MV-4-11 (cell line): ENCODE measurements at regions not wholly inside any gene's neighbourhood (a gene's known extent, or its start where the extent isn't known, plus 50 kb on each side); places are given as distances from the start of the nearest gene placed in this dataset.
"Not testable (repeated sequence)": the region's sequence is repeated elsewhere in the genome, so short reads cannot be mapped to it uniquely, and the experiment has no call there.

Experiments
- DNase-seq: peaks from one replicate; lab custom pipeline; 2025; lab: John Stamatoyannopoulos, UW

DNA sequence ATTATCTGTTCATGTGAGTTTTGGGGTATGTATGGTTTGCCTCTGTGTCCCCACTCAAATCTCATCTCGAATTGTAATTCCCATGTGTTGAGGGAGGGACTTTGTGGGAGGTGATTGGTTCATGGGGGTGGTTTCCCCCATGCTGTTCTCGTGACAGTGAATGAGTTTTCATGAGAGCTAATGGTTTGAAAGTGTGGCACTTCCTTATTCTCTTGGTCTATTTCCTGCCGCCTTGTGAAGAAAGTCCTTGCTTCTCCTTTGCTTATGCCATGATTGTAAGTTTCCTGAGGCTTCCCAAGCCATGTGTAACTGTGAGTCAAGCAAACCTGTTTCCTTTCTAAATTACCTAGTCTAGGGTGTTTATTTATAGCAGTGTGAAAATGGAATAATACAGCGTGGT is 128.1 kb upstream of the HS3ST4 start:
- DNase-seq = peak; percentile 18

DNA sequence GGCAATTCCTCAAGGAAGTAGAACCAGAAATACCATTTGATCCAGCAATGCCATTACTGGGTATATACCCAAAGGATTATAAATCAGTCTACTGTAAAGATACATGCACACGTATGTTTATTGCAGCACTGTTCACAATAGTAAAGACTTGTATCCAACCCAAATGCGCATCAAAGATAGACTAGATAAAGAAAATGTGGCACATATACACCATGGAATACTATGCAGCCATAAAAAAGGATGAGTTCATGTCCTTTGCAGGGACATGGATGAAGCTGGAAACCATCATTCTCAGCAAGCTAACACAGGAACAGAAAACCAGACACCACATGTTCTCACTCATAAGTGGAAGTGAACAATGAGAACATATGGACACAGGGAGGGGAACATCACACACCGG is 130.0 kb upstream of the HS3ST4 start:
- not testable (repeated sequence) for DNase-seq

DNA sequence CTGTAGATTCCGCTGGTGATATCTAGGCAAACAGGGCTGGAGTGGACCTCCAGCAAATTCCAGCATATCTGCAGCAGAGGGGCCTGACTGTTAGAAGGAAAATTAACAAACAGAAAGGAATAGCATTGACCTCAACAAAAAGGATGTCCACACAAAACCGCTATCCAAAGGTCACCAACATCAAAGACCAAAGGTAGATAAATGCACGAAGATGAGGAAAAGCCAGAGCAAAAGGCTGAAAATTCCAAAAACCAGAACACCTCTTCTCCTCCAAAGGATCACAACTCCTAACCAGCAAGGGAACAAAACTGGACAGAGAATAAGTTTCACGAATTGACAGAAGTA is 134.8 kb upstream of the HS3ST4 start:
- not testable (repeated sequence) for DNase-seq

DNA sequence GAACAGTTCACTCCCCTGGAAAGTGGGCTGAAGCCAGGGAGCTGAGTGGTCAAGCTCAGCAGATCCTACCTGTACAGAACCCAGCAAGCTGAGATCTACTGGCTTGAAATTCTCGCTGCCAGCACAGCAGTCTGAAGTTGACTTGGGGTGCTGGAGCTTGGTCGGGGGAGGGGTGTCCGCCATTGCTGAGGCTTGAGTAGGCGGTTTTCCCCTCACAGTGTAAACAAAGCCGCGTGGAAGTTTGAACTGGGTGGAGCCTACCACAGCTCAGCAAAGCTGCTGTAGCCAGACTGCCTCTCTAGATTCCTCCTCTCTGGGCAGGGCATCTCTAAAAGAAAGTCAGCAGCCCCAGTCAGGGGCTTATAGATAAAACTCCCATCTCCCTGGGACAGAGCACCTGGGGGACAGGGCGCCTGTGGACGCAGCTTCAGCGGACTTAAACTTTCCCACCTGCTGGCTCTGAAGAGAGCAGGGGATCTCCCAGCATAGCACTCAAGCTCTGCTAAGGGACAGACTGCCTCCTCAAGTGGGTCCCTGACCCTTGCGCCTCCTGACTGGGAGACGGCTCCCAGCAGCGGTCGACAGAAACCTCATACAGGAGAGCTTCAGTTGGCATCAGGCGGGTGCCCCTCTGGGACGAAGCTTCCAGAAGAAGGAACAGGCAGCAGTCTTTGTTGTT is 135.3 kb upstream of the HS3ST4 start:
- DNase-seq = not testable (repeated sequence)

DNA sequence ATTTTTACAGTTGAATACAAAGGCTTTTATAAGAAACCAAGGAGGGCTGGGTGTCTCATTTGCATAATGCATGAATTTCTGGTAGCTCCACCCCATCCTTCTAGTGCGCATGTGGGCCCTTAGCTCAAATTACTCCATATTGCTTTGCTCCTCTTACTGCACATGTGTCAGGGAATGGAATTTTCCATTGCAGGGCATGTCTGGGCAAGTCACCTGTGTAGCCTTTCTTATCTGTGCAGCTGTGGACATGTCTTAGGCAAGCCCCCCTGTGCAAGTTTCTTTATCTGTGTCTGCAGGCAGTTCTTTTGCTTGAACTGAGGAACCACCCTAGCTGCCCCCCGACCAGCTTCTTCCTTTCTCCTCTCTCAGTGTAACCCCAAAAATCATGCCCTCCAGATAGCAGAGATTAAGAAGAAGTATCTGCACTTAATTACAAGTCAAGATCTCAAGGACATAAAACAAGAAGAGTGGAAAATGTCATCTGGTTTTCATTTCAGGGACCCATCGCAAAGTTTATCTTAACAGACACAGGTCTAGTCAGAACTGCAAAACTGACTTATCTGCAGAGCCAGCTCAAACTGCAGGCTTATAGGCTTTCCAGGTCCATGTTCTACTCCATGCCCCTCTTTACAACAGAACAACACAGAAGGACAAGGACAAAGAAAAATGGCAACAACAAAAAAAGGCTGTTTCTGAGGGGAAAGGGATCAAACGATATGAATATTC is 137.9 kb upstream of the HS3ST4 start:
- no peak for DNase-seq

DNA sequence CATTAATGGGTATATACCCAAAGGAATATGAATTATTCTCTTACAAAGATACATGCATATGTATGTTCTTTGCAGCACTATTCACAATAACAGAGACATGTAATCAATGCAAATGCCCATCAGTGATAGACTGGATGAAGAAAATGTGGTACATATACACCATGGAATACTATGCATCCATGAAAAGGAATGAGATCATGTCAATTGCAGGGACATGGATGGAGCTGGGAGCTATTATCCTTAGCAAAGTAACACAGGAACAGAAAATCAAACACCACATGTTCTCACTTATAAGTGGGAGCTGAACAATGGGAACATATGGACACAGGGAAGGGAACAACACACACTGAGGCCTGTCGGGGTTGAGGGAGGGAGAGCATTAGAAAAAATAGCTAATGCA is 141.1 kb upstream of the HS3ST4 start:
- DNase-seq = no peak

DNA sequence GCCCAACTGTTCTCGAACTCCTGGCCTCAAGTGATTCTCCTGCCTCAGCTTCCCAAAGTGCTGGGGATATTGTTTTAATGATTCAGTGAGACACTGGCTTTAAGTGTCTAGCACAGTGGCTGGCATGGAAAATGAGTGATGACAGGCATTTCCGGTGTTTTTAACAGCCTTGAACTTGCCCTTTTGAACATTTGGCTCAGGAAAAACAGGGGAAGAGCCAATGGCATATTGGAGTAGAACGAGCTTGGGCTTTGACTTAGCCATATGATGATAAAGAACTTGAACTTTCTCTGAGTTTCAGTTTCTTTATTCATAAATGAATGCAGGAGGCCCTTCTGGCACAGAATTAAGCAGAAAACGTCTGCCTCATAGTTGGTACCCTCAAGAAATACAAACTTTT is 145.0 kb upstream of the HS3ST4 start:
- no peak for DNase-seq

DNA sequence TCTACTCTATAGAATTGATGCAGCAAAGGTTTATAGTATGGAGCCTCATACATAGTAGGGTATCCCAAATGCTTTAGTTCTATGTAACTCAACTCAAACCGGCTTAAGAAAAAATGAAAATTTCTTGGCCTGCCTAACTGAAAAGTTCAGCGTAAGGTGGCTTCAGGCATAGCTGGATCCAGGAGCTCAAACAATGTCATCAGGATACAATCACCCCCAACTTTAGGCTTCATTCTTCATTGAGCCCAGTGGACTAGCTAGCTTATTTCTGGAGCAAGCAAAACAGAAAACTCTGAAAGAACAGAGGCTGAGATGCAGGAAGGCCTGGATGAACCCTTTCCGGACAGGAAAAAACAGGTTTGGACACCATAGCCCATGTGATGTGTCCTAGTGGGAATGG is 147.5 kb upstream of the HS3ST4 start:
- no peak for DNase-seq

DNA sequence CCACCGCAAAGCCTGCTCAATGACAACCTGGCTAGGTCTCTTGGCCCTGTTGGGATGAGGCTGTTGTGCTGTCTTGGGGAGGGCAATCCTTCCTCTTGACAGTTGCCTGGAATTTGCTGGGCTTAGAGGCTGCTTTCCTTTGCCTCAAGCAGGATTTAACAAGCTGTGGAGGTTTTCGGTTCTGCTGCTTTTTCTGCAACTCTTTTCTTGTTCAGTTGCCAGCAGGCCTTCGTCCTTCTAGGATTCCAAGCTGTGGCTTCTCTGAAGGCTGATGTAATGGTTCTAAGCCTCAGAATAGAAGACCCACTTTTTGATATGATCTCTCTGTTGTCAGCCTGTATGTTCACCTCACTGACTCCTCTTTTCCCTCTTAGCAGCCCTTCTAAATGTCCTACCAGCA is 149.5 kb upstream of the HS3ST4 start:
- no peak for DNase-seq

DNA sequence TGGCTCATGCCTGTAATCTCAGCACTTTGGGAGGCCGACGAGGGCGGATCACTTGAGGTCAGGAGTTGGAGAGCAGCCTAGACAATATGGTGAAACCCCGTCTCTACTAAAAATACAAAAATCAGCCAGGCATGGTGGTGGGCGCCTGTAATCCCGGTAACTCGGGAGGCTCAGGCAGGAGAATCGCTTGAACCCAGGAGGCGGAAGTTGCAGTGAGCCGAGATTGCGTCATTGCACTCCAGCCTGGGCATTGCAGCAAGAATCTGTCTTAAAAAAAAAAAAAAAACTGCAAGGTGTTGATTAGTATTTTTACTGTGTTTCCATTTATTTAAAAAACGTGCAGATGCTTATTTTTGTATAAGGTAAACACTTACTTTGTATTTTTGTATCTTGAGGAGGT is 152.0 kb upstream of the HS3ST4 start:
- DNase-seq = not testable (repeated sequence)

DNA sequence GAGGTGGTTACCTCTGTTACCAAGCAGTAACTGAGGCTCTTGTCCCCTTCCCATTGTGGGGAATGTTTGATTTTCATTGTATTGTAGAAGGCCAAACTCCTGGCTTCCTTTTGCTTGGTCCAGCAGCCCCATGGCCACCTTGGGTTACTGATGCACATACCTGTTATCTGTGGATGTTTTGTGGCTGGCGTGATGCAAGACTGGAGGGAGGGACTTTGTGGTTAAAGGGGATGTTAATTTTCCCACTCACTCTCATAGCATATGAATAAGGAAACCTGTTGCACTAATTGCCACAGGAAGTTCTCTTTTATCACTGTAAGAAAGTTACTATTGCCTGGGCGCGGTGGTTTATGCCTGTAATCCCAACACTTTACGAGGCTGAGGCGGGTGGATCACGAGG is 168.6 kb upstream of the HS3ST4 start:
- DNase-seq = no peak

DNA sequence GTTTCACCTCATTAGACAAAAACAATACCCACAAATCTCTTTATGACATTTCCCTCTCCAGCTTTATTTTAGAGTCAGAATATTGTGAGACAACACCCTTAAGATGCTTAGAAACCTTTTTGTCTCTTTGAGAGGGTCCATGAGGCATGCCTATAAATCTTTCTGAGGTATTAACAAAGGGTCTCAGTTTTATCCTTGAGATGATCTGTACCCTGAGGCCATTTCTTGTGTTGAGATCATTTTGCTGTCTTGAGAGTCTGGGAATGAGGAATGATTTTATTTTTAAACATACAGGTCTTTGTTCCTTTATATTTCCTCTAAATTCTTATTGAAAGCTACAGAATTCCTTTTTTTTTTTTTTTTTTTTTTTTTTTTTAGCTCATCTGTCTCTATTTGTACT is 179.7 kb upstream of the HS3ST4 start:
- no peak for DNase-seq

DNA sequence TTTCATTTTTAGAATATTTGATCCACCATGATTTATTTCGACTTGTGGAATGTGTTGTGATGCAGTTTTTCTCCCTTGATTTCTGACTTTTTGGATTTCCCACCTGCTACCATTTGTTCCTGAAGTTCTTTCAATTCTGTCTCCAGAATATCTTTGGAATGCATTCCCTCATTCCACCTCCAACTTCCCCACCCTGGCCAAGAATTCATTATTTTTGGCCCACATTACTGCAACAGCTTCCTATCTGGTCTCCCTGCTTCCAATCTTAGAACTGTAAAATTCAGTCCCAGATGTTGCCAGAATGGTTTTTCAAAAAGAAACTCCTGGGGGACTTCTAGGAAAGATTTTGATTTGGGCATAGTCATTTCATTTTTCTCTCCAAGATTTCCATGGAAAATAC is 182.3 kb upstream of the HS3ST4 start:
- DNase-seq = no peak

DNA sequence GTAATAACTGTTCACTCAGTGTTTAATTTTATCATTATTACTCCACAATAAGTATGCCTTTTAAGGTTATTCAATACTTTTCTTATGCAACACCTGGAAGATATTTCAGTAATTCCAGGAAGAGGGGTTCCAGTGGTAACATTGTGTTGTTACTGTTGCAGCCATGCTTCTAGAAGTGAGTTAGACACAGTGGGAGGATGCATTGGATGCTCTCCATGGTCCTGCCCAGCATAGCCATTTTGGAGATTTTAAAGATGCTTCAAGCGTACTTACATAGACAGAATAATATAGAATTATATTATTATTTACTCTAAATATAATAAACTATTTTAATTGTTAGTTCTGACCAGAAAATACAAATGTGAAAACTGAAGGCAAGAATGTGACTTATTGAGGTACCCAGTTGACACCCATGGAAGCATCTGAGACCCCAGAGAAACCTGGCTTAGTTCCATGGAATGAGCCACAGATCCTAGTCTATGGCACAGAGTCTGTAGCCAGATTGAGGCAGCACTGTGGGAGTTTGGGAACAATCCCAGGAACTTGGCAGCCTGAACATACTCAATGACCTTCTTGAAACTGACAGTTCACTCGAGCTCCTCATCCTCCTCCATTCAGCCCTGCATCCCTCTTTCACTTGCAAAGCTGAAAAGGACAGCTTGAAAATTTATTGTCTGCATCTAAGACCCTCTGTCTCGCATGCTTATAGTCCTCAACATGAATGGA is 190.1 kb upstream of the HS3ST4 start:
- no peak for DNase-seq

DNA sequence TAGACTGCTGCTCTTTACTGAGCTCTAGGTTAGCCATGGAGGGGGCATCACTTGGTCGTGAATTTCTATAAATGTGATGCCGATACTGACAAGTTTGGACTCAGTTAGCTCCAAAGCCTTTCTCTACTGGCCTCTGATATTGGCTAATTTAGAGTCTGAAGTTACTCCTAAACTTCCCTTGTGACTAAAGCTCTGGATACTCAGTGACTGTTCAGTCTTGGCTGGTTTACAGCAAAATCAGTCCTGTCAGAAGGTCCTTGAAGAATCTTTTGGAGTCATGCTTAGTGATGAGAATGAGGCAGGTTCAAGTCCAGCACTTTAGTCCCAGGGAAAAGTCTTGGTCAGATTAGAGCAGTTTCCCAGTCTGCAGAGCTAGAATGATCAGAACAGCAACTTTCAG is 197.5 kb upstream of the HS3ST4 start:
- DNase-seq = no peak

DNA sequence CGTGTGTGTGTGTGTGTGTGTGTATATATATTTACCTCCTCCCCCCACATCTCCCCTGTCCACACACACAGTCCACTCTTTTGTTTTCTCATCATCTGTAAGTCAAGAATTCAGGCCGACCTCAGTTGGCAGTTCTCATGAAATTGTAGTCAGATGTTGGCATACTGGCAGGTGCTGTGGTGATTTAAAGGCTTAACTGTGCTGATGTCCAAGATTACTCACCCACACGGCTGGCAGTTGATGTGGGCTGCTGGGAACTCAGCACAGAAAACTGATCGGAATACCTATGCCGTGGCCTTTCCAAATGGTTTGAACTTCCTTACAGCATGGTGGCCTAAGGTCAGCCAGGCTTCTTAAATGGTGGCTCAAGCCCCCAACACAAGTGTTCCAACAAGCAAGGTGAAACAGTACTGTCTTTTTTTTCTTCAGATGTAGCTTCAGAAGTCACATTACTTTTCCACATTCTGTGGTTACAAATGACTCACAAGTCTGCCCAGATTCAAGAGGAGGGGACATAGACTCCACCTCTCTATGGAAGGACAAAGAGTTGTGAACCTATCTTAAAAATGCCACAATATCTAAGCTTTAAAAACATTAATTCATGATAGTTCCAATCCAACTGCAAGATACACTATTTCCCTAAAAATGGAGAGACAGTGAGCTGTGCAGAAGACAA is 198.5 kb upstream of the HS3ST4 start:
- no peak for DNase-seq

DNA sequence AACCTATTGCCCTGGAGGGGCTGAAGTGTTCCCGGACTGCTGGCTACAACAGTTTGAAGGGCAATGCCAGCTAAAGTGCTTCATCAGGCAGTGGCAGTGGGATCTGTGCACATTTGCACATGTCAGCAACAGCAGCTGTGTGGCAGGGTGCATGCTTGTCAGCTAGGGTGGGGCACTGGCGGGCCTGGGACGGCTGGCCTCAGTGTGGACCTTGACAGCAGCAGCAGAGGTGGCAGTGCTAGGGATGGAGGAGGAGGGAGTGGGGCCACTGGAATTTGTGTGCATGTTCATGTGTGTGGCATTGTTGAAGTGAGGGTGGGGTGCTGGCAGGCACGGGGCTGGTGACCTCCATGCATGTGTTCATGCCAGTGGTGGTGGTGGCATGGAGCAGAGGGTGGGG is 203.3 kb upstream of the HS3ST4 start:
- no peak for DNase-seq

DNA sequence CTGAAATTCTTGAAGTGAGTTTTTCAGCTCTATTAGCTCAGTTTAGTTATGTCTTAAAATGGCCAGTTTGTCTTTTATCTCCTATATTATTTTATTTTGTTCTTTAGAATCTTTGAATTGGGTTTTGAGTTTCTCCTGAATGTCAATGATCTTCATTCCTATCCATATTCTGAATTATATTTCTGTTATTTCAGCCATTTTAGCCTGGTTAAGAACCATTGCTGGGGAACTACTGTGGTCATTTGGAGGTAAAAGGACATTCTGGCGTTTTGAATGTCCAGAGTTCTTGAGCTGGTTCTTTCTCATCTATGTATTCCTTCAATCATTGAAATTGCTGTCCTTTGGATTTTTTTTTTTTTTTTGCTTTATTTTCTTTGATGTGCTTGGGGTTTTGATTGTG is 203.9 kb upstream of the HS3ST4 start:
- no peak for DNase-seq

DNA sequence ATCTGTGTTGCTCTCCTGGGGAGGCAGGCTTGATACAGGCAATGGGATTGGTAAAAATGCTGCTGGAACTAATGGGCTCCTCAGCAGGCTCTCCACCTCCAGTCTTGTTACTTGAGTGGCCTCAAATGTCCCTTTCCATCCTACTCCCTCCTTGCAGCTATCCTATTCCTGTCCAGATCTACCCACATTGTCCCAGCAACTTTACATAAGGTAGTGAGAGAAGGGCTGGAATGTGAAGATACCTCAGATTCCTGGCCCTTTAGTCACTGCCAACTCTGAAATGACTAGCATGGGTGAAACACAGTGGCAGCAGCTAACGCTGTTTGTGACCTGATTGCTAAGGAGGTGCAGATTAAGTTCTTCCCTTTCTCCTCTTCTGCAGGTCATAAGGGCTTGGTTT is 210.1 kb upstream of the HS3ST4 start:
- DNase-seq = no peak

DNA sequence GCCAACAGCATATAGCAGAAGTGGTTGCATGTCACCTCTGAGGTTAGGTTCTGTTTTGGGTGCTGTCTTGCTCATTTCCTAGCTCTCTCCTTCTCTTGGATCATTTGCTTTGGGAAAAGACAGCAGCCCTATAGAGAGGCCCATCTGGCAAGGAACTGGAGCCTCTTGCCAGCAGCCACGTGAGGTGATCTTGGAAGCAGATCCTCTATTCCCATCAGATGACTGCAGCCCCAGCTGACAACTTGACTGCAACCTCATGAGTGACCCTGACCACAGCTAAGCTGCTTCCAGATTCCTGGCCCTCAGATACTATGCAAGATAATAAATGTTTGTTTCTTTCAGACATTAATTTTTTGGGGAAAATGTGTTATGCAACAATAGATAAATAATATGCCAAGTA is 213.3 kb upstream of the HS3ST4 start:
- DNase-seq = no peak

DNA sequence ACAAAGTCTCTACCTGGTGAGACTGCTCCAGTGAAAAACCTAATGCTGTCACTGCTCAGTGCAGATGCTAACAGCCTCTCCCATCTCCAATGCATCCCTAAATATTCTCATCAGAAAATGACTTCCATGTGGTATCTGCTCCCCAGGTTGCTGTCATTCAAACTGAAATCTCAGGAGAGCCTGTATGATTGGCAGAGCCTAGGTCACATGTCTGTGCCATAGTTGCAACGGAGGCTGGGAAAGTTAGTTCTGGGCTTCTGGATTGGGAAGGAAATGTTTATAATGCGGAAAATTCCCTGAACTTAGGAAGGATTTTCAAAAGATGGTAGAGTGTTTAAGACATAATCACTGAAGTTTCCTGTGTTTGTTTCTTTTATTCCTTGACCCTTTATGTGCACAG is 206.4 kb upstream of the ZKSCAN2 start:
- DNase-seq = no peak

DNA sequence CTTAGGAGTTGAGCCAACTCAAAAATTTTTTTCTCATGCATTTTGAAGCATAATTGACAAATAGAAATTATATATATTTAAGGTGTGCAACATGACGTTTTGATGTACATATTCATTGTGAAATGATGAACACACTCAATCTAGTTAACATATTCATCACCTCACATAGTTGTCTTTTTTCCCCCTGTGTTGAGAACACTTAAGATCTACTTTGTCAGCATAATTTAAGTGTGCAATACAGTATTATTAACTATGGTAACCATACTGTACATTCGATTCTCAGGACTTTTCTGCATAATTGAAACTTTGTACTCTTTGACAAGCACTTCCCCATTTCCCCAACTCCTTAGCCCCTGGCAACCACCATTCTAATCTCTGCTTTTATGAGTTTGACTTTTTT is 192.2 kb upstream of the ZKSCAN2 start:
- no peak for DNase-seq

DNA sequence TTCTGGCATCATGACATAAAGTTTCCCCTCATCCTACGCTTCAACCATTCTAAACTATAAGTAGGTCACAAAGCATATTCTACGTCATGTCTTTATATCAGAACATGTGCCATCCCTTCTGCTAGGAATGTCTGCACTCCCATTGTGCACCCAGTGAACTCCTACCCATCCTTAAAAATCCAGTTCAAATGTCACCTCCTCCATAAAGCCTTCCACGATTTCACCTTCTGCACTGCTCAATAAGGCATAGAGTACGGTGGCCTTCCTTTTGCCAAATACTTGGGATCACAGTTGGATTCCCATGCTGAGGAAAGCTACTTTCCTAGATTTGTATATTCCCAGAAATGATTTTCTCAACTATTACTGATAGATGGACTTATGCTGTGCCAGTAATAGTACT is 186.3 kb upstream of the ZKSCAN2 start:
- DNase-seq = no peak
